Glutamatergic neuron (in vitro differentiated cells): ENCODE measurements at regions not wholly inside any gene's neighbourhood (a gene's known extent, or its start where the extent isn't known, plus 50 kb on each side); places are given as distances from the start of the nearest gene placed in this dataset.

ENCODE experiments used
- DNase-seq: peaks from one replicate; pipeline ENCODE4 v3.0.0; 2022
- H3K27ac Mint-ChIP-seq: one replicate; pipeline ENCODE4 v1.8.0; 2020; ENCODE audit warnings: mild to moderate bottlenecking, mixed read lengths, inconsistent platforms; ENCODE audit not compliant: unreplicated experiment
- H3K27me3 Mint-ChIP-seq: one replicate; pipeline ENCODE4 v1.8.0; 2020; ENCODE audit warnings: mild to moderate bottlenecking, moderate library complexity, mixed read lengths, inconsistent platforms; ENCODE audit not compliant: unreplicated experiment
- H3K36me3 Mint-ChIP-seq: one replicate; pipeline ENCODE4 v1.8.0; 2020; ENCODE audit warnings: mild to moderate bottlenecking, mixed read lengths, inconsistent platforms; ENCODE audit not compliant: unreplicated experiment
- H3K4me1 Mint-ChIP-seq: one replicate; pipeline ENCODE4 v1.8.0; 2020; ENCODE audit warnings: mild to moderate bottlenecking, low read depth, mixed read lengths, inconsistent platforms; ENCODE audit not compliant: unreplicated experiment
- H3K4me3 Mint-ChIP-seq: one replicate; pipeline ENCODE4 v1.8.0; 2020; ENCODE audit warnings: mild to moderate bottlenecking, mixed read lengths, inconsistent platforms; ENCODE audit not compliant: unreplicated experiment
- H3K9me3 Mint-ChIP-seq: one replicate; pipeline ENCODE4 v1.8.0; 2020; ENCODE audit warnings: mild to moderate bottlenecking, moderate library complexity, mixed read lengths, inconsistent platforms; ENCODE audit not compliant: unreplicated experiment
- TF ChIP-seq, protein P1 (sequence below): fragments of 200-600 bp; sonication (generic); IDR thresholded peaks from one replicate; pipeline ENCODE4 v1.5.0; 2021; ENCODE audit not compliant: partially characterized antibody, unreplicated experiment

DNA sequence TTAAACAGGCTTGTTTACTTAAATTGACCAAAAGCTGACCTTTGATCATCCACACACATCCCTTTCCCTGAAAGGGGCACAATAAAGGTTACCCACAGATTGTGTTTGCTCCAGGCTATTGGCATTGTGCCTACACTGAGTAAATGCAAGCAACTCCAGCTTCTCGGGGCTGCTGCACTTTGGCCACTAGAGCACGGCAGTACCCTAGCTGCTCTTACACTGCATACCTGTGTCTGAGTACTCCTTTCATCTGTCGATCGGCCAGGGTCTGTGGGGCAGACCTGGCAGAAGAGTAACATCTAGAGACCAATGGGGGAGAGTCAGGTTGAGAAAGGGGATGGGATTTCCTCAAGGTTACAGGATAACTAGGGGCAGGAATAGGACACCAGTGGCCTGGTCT is 281.9 kb upstream of the NMUR2 start:
- H3K4me3 Mint-ChIP-seq, result no peak overlapping the region
- no peaks in the 10 kb centered on the region for H3K27me3 Mint-ChIP-seq
- TF ChIP-seq, protein P1, sequence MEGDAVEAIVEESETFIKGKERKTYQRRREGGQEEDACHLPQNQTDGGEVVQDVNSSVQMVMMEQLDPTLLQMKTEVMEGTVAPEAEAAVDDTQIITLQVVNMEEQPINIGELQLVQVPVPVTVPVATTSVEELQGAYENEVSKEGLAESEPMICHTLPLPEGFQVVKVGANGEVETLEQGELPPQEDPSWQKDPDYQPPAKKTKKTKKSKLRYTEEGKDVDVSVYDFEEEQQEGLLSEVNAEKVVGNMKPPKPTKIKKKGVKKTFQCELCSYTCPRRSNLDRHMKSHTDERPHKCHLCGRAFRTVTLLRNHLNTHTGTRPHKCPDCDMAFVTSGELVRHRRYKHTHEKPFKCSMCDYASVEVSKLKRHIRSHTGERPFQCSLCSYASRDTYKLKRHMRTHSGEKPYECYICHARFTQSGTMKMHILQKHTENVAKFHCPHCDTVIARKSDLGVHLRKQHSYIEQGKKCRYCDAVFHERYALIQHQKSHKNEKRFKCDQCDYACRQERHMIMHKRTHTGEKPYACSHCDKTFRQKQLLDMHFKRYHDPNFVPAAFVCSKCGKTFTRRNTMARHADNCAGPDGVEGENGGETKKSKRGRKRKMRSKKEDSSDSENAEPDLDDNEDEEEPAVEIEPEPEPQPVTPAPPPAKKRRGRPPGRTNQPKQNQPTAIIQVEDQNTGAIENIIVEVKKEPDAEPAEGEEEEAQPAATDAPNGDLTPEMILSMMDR, result no peak
- no peak overlapping the region for H3K27ac Mint-ChIP-seq
- no peak for DNase-seq
- peaks cover 2% of the 10 kb centered on the region for H3K9me3 Mint-ChIP-seq
- H3K4me1 Mint-ChIP-seq, result peaks cover 5% of the 10 kb centered on the region
- H3K36me3 Mint-ChIP-seq, result peaks cover 12% of the 10 kb centered on the region

DNA sequence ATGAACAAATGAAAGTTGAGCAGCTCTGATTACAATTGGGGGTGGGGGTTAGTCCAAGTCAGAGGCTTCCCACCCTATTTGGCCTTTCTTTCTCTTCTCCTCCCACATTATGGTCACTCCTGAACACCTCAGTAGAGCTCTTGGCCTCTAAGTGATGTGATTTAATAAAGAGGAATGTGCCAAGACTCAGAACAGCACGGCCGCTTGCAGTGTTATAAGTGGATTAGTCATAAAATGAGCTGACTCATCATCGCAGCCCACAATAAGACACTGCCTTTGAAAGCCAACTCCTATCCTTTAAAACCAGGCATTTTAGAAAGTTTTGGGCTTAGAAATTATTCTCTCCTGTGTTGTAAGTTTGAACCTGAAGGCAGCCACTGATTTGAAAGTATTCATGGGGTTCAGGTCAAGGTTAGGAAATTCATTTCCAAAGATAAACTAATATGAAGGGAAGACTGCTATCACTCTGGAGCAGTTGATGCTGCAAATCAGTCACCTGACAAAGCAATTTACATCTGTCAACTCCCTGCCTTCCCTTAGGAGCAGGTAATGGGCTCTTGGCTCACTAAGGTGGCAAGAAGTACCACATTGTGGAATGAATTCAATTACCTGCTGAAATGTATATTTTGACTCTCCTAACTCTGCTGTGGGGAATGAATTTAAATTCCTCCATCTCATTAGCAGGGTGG is 283.6 kb upstream of the NMUR2 start:
- Mint-ChIP-seq H3K27me3 (no peaks in the 10 kb centered on the region), H3K27ac (no peak overlapping the region), H3K36me3 (peaks cover 12% of the 10 kb centered on the region), H3K4me1 (peaks cover 5% of the 10 kb centered on the region), H3K9me3 (peaks cover 2% of the 10 kb centered on the region), H3K4me3 (no peak overlapping the region)
- TF ChIP-seq, protein P1, result no peak
- DNase-seq, result no peak

DNA sequence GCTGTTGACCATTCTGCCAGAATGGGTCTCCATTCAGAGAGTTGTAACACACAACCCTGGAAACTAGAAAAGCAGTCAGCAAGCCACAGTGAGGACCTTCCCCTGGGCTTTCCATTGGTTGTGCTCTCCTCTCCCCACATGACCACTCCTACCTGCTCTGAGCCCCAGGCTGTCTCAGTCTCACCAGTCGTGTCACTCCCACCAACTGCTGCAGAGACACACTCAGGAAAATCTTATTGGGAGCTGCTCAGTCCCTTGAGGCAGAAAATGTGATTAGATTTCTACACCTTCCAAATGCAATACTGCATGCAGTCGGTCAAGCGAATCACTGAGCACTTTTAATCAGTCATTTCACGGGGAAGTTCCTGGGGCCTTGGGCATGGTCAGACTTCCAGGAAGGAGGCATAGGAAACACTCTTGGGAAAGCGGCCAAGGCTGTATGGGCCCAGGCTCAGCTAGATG is 284.2 kb upstream of the NMUR2 start:
- H3K27ac Mint-ChIP-seq, result no peak overlapping the region

DNA sequence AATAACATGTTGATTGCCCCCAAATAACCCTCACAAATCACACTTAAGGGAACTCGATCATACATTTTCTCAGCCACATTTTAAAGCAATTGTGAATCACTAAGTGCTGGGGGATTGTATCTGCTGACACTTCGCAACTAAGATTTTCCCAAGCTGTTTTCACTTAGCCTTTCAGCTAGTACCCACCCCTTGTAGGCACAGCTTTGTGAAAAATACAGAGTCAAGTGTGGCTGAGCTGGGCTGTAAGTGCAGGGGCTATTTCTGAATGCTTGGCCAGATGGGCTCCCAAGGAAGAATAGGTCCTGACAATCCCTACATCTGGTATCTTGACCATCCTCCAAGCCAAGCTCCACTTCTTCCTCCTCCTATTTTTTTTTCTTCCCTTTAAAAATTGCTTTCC is 289.2 kb upstream of the NMUR2 start:
- H3K4me1 Mint-ChIP-seq, result peaks cover 3% of the 10 kb centered on the region
- DNase-seq, result no peak
- no peaks in the 10 kb centered on the region for H3K36me3 Mint-ChIP-seq
- no peak overlapping the region for H3K4me3 Mint-ChIP-seq
- TF ChIP-seq, protein P1, result no peak
- H3K27me3 Mint-ChIP-seq, result peaks cover 3% of the 10 kb centered on the region
- no peaks in the 10 kb centered on the region for H3K9me3 Mint-ChIP-seq
- H3K27ac Mint-ChIP-seq, result no peak overlapping the region

More for the DNA sequence above, 284.2 kb upstream of the NMUR2 start:
- TF ChIP-seq, protein P1, result no peak
- no peak for DNase-seq
- Mint-ChIP-seq H3K27me3 (no peaks in the 10 kb centered on the region), H3K4me1 (peaks cover 5% of the 10 kb centered on the region), H3K4me3 (no peak overlapping the region), H3K9me3 (peaks cover 2% of the 10 kb centered on the region), H3K36me3 (peaks cover 12% of the 10 kb centered on the region)

DNA sequence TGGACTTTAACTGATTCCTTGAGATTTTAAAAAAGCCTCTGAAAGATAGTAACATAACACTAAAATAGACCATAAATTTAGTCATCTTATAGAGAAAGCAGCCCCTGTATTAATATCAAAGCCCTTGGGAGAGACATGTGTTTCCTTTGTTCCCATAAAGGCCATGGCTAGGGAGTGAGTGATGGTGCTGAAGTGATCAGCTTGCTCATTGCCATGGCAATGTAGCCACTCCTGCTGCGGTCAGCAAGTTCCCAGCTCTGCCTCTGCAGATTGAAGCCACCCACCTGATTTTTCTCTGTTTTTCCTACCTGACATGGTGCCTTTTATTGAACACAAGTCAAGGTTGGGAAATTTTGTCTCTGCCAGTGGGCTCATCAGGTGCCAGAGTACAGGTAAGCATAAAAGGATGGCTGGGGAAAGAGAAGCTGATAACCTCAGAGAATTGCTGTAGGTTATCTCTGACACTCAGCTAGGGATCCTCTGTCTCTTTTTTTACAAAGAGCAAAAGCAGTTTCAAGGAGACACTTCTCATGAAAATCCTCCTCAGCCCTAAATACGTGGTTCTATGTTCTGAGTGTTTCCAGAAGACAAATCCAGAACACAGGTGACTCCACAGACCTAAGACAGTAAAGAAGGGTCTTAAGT is 296.3 kb upstream of the NMUR2 start:
- Mint-ChIP-seq H3K27ac (no peak overlapping the region), H3K9me3 (no peaks in the 10 kb centered on the region), H3K4me3 (no peak overlapping the region), H3K27me3 (peaks cover 2% of the 10 kb centered on the region), H3K4me1 (no peaks in the 10 kb centered on the region), H3K36me3 (peaks cover 5% of the 10 kb centered on the region)
- TF ChIP-seq, protein P1, result no peak
- DNase-seq, result no peak
